Hepatocyte (in vitro differentiated cells): ENCODE measurements at regions not wholly inside any gene's neighbourhood (a gene's known extent, or its start where the extent isn't known, plus 50 kb on each side); places are given as distances from the start of the nearest gene placed in this dataset.

ENCODE experiments used
- EZH2phosphoT487 ChIP-seq: fragments of 200-600 bp; sonication (generic); IDR thresholded peaks from one replicate; pipeline ENCODE4 v1.6.1; 2018; ENCODE audit warnings: antibody characterized with exemption, mild to moderate bottlenecking, low read depth, moderate library complexity; ENCODE audit not compliant: unreplicated experiment, severe bottlenecking
- TF ChIP-seq, protein P1 (sequence below): fragments of 200-600 bp; sonication (generic); IDR thresholded peaks from 2 replicates; pipeline ENCODE4 v1.5.1; 2016; ENCODE audit warnings: antibody characterized with exemption, mild to moderate bottlenecking; ENCODE audit not compliant: poor library complexity

DNA sequence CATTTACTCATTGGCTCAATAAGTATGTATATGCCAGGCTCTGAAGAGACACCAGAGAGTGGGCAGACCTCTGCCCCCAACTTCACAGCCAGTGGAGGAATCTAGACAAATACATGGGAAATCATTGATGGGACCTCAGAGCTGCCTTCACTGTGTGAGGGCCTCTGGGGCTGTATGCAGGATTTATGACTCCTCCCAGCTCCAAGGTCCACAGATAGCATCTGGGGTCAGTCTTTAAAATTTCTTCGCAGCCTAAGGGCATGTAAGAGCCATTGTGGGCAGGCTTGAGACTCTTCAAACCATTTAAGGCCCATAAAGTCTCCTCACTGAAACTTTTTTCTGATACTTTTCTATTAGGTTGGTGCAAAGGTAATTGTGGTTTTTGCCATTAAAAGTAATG lies 125.5 kb downstream of the SPTSSA start:
- TF ChIP-seq, protein P1, sequence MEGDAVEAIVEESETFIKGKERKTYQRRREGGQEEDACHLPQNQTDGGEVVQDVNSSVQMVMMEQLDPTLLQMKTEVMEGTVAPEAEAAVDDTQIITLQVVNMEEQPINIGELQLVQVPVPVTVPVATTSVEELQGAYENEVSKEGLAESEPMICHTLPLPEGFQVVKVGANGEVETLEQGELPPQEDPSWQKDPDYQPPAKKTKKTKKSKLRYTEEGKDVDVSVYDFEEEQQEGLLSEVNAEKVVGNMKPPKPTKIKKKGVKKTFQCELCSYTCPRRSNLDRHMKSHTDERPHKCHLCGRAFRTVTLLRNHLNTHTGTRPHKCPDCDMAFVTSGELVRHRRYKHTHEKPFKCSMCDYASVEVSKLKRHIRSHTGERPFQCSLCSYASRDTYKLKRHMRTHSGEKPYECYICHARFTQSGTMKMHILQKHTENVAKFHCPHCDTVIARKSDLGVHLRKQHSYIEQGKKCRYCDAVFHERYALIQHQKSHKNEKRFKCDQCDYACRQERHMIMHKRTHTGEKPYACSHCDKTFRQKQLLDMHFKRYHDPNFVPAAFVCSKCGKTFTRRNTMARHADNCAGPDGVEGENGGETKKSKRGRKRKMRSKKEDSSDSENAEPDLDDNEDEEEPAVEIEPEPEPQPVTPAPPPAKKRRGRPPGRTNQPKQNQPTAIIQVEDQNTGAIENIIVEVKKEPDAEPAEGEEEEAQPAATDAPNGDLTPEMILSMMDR = no peak
- no peak for TF ChIP-seq EZH2phosphoT487
